T-helper 1 cell (primary cell): ENCODE measurements at regions not wholly inside any gene's neighbourhood (a gene's known extent, or its start where the extent isn't known, plus 50 kb on each side); places are given as distances from the start of the nearest gene placed in this dataset.
A peak's percentile ranks its signal among the peaks of the same experiment; 100 is the strongest.
"Not testable (repeated sequence)": the region's sequence is repeated elsewhere in the genome, so short reads cannot be mapped to it uniquely, and the experiment has no call there.

Source experiments
- DNase-seq, 5 donors: peaks; one replicate each; pipeline ENCODE4 v3.0.0-alpha.2; 2012 to 2020

GRCh38 chr9:64130325-64130724 lies 1154.7 kb downstream of the FOXD4L5 start:
- DNase-seq: not testable (repeated sequence)

- DNase-seq: no peak
Measured at GRCh38 chr9:64128572-64128971, 1156.4 kb downstream of the FOXD4L5 start.

- DNase-seq: not testable (repeated sequence)
Measured at GRCh38 chr9:64121602-64122001, 1163.4 kb downstream of the FOXD4L5 start.

GRCh38 chr9:64117329-64117728 lies 1167.7 kb downstream of the FOXD4L5 start:
- DNase-seq: not testable (repeated sequence)

GRCh38 chr9:64107867-64108266 lies 1177.1 kb downstream of the FOXD4L5 start:
- peak in 1 of 5 donors; percentile 4 for DNase-seq

- DNase-seq: not testable (repeated sequence)
Measured at GRCh38 chr9:64107211-64107610, 1177.8 kb downstream of the FOXD4L5 start.

- DNase-seq: not testable (repeated sequence)
Measured at GRCh38 chr9:64105193-64105592, 1179.8 kb downstream of the FOXD4L5 start.

- not testable (repeated sequence) for DNase-seq
Measured at GRCh38 chr9:64101504-64101903, 1183.5 kb downstream of the FOXD4L5 start.

GRCh38 chr9:64100571-64101155 lies 1184.3 kb downstream of the FOXD4L5 start:
- DNase-seq: not testable (repeated sequence)

GRCh38 chr9:64085998-64086397 lies 1199.0 kb downstream of the FOXD4L5 start:
- DNase-seq: not testable (repeated sequence)

GRCh38 chr9:64071358-64072253 lies 1213.4 kb downstream of the FOXD4L5 start:
- DNase-seq: peak in 1 of 5 donors; percentile 11

- DNase-seq: not testable (repeated sequence)
Measured at GRCh38 chr9:64070611-64071357, 1214.2 kb downstream of the FOXD4L5 start.

- not testable (repeated sequence) for DNase-seq
Measured at GRCh38 chr9:64070083-64070482, 1214.9 kb downstream of the FOXD4L5 start.

- no peak for DNase-seq
Measured at GRCh38 chr9:64066736-64067368, 1218.2 kb downstream of the FOXD4L5 start.

- no peak for DNase-seq
Measured at GRCh38 chr9:64061013-64061627, 1223.9 kb downstream of the FOXD4L5 start.

- not testable (repeated sequence) for DNase-seq
Measured at GRCh38 chr9:64058070-64058469, 1226.9 kb downstream of the FOXD4L5 start.

GRCh38 chr9:64057553-64057952 lies 1227.5 kb downstream of the FOXD4L5 start:
- no peak for DNase-seq

GRCh38 chr9:64028925-64029324 lies 1256.1 kb downstream of the FOXD4L5 start:
- DNase-seq: not testable (repeated sequence)

GRCh38 chr9:64020696-64021491 lies 1264.1 kb downstream of the FOXD4L5 start:
- not testable (repeated sequence) for DNase-seq

- DNase-seq: not testable (repeated sequence)
Measured at GRCh38 chr9:64017666-64018065, 1267.3 kb downstream of the FOXD4L5 start.

GRCh38 chr9:64016845-64017406 lies 1268.1 kb downstream of the FOXD4L5 start:
- DNase-seq: peak in 2 of 5 donors; percentile 6 to 18
